Mucosa of rectum (tissue), 2 donors: ENCODE measurements at regions not wholly inside any gene's neighbourhood (a gene's known extent, or its start where the extent isn't known, plus 50 kb on each side); places are given as distances from the start of the nearest gene placed in this dataset.

Source experiments
- H3K27ac ChIP-seq, 2 donors: one replicate each; pipeline ENCODE4 v1.7.0; 2013; ENCODE audit warnings: inconsistent platforms in 2 of 2, low read depth in 2 of 2, low read length in 2 of 2
- H3K27me3 ChIP-seq, 2 donors: one replicate each; pipeline ENCODE4 v1.7.0; 2013; ENCODE audit warnings: low read length in 2 of 2; ENCODE audit not compliant: control insufficient read depth in 2 of 2, insufficient read depth in 2 of 2
- H3K36me3 ChIP-seq, 2 donors: one replicate each; pipeline ENCODE4 v1.7.0; 2013; ENCODE audit warnings: low read length in 2 of 2; ENCODE audit not compliant: control insufficient read depth in 2 of 2, insufficient read depth in 2 of 2
- H3K4me1 ChIP-seq, 2 donors: one replicate each; pipeline ENCODE4 v1.7.0; 2013; ENCODE audit warnings: low read length in 2 of 2, mild to moderate bottlenecking in 1 of 2; ENCODE audit not compliant: control insufficient read depth in 2 of 2, insufficient read depth in 2 of 2
- H3K4me3 ChIP-seq, 2 donors: one replicate each; pipeline ENCODE4 v1.7.0; 2013; ENCODE audit warnings: low read length in 2 of 2
- H3K9ac ChIP-seq, 2 donors: one replicate each; pipeline ENCODE4 v1.7.0; 2013; ENCODE audit warnings: low read length in 2 of 2, low read depth in 1 of 2, mild to moderate bottlenecking in 1 of 2
- H3K9me3 ChIP-seq, 2 donors: one replicate each; pipeline ENCODE4 v1.7.0; 2013; ENCODE audit warnings: low read length in 2 of 2; ENCODE audit not compliant: control insufficient read depth in 2 of 2
- donor health status: healthy.
- donor health status: Normal muscosa, but diverticular disease.

GRCh38 chr21:35963920-35964451, 96.3 kb downstream of the SETD4 start:
- H3K4me1 ChIP-seq: no peaks in the 10 kb centered on the region
- H3K36me3 ChIP-seq: no peaks in the 10 kb centered on the region
- no peak overlapping the region for H3K4me3 ChIP-seq
- no peak overlapping the region for H3K9ac ChIP-seq
- no peaks in the 10 kb centered on the region for H3K27me3 ChIP-seq
- H3K9me3 ChIP-seq: no peaks in the 10 kb centered on the region
- H3K27ac ChIP-seq: no peak overlapping the region

GRCh38 chr21:35962917-35963316, 97.4 kb downstream of the SETD4 start:
- Histone ChIP-seq H3K27me3 (no peaks in the 10 kb centered on the region), H3K36me3 (no peaks in the 10 kb centered on the region), H3K4me1 (no peaks in the 10 kb centered on the region), H3K9ac (no peak overlapping the region), H3K27ac (no peak overlapping the region), H3K4me3 (no peak overlapping the region), H3K9me3 (no peaks in the 10 kb centered on the region)

GRCh38 chr21:35954066-35954465, 106.3 kb downstream of the SETD4 start:
- Histone ChIP-seq H3K4me3 (no peak overlapping the region), H3K9ac (no peak overlapping the region), H3K36me3 (no peaks in the 10 kb centered on the region)

GRCh38 chr21:35953597-35953996, 106.7 kb downstream of the SETD4 start:
- no peak overlapping the region for H3K27ac ChIP-seq
- no peak overlapping the region for H3K9ac ChIP-seq
- no peaks in the 10 kb centered on the region for H3K9me3 ChIP-seq
- H3K4me1 ChIP-seq: no peaks in the 10 kb centered on the region
- no peak overlapping the region for H3K4me3 ChIP-seq
- H3K27me3 ChIP-seq: no peaks in the 10 kb centered on the region
- no peaks in the 10 kb centered on the region for H3K36me3 ChIP-seq

More at GRCh38 chr21:35954066-35954465, 106.3 kb downstream of the SETD4 start:
- H3K9me3 ChIP-seq: no peaks in the 10 kb centered on the region
- no peaks in the 10 kb centered on the region for H3K27me3 ChIP-seq
- no peak overlapping the region for H3K27ac ChIP-seq
- no peaks in the 10 kb centered on the region for H3K4me1 ChIP-seq

- Histone ChIP-seq H3K27me3 (no peaks in the 10 kb centered on the region), H3K4me3 (no peak overlapping the region), H3K4me1 (no peaks in the 10 kb centered on the region), H3K9ac (no peak overlapping the region), H3K9me3 (no peaks in the 10 kb centered on the region), H3K27ac (no peak overlapping the region), H3K36me3 (no peaks in the 10 kb centered on the region)
These were observed 107.5 kb downstream of the SETD4 start for GRCh38 chr21:35952651-35953340.

GRCh38 chr21:35948982-35949381, 111.3 kb downstream of the SETD4 start:
- Histone ChIP-seq H3K4me1 (no peaks in the 10 kb centered on the region), H3K27ac (no peak overlapping the region), H3K9me3 (no peaks in the 10 kb centered on the region), H3K36me3 (no peaks in the 10 kb centered on the region), H3K9ac (no peak overlapping the region), H3K27me3 (no peaks in the 10 kb centered on the region), H3K4me3 (no peak overlapping the region)

- Histone ChIP-seq H3K4me1 (no peaks in the 10 kb centered on the region), H3K9me3 (no peaks in the 10 kb centered on the region), H3K27ac (no peak overlapping the region), H3K27me3 (no peaks in the 10 kb centered on the region), H3K4me3 (no peak overlapping the region), H3K9ac (no peak overlapping the region), H3K36me3 (no peaks in the 10 kb centered on the region)
These were observed 115.1 kb downstream of the SETD4 start for GRCh38 chr21:35945089-35945671.

GRCh38 chr21:35943752-35944151, 116.6 kb downstream of the SETD4 start:
- no peak overlapping the region for H3K27ac ChIP-seq
- H3K9me3 ChIP-seq: no peaks in the 10 kb centered on the region
- H3K27me3 ChIP-seq: peaks cover 0 to 4% of the 10 kb centered on the region in 2 donors
- no peaks in the 10 kb centered on the region for H3K36me3 ChIP-seq
- no peak overlapping the region for H3K9ac ChIP-seq
- H3K4me3 ChIP-seq: no peak overlapping the region
- no peaks in the 10 kb centered on the region for H3K4me1 ChIP-seq

GRCh38 chr21:35942211-35943144, 117.8 kb downstream of the SETD4 start:
- Histone ChIP-seq H3K4me1 (no peaks in the 10 kb centered on the region), H3K36me3 (no peaks in the 10 kb centered on the region), H3K4me3 (no peak overlapping the region), H3K9ac (no peak overlapping the region), H3K27me3 (peaks cover 0 to 4% of the 10 kb centered on the region in 2 donors), H3K9me3 (no peaks in the 10 kb centered on the region), H3K27ac (no peak overlapping the region)
